GM19455 (cell line): ENCODE measurements at regions not wholly inside any gene's neighbourhood (a gene's known extent, or its start where the extent isn't known, plus 50 kb on each side); places are given as distances from the start of the nearest gene placed in this dataset.
"Not testable (repeated sequence)": the region's sequence is repeated elsewhere in the genome, so short reads cannot be mapped to it uniquely, and the experiment has no call there.

ENCODE experiments used
- ATAC-seq: cut with Tn5 transposase; IDR thresholded peaks from one replicate; pipeline ENCODE4 v1.9.1; 2021; ENCODE audit not compliant: unreplicated experiment

DNA sequence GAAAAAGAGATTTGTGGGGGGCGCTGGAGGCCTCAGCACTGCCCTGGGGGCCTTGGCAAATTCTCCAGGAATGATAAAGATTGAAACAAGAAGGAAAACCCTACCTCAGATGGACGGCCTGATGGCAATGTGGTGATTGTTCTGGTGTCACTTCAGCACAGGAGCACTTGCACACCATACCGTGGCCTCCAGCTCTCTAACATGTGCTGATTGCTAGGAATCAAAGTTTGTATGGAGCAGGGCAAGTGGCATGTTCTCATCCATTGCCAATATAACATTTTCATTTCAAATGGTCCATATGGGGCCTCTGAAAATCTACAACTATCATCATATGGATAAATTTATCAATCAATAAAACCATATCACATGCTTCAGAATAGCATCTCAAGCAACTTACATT is 253.0 kb downstream of the DEPDC1B start:
- no peak for ATAC-seq

DNA sequence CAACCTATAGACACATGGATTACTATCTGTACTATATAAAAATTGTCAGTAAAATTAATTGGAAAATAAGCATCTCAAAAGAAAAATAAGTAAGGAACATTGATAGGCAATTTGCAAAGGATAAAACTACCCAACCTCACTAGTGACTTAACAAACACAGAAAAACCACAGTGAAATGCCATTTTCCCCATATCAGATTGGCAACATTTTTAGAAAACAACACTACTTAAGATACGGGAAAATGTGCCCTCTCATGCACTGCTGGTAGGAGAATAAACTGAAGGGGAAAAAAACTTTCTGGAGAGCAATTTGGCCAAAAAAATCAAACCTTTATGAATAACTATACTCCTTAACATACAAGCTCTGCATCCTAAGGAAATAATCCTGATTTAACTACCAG is 254.0 kb downstream of the DEPDC1B start:
- no peak for ATAC-seq

- no peak for ATAC-seq
These were observed 254.5 kb downstream of the DEPDC1B start for GRCh38 chr5:60445427-60445826.

- ATAC-seq = no peak
These were observed 255.2 kb downstream of the DEPDC1B start for GRCh38 chr5:60444661-60445360.

DNA sequence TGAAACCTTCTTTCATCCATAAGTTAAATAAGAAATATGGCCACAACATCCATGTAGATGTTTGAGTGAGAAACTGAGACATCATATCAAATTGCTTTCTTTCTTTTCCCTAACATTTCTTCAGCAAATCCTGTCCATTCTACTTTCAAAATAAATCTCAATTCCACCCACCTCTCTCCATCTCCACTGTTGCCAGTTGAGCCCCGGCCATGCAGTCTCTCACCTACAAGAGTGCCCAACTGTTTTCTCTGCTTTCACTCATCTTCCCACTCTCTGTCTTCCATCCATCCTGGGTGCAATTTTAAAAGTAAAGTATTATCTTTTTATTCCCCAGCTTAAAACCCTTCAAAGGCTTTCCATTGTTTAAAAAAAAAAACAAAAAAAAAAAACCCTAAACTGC is 260.4 kb downstream of the DEPDC1B start:
- no peak for ATAC-seq

GRCh38 chr5:60437308-60437707 is 262.7 kb downstream of the DEPDC1B start:
- peak; percentile 30 for ATAC-seq

DNA sequence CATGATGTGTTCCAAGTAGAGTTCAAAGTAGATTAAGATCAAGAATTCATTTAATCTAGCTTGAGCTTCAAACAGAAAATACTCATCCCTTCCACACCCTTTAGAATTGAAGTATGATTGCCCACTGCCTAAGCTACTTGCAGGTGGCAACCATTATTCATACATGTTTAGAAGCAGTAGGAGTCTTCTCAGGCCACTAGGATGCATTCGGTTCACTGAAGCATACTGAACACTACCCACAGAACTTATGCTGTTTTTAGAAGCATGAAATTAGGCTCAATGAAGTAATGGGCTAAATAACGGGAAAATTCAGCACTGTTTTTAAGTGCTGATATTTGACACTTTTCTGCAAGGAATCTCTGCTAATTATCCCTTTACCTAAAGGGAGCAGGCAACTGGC is 263.4 kb downstream of the DEPDC1B start:
- ATAC-seq = peak; percentile 66

DNA sequence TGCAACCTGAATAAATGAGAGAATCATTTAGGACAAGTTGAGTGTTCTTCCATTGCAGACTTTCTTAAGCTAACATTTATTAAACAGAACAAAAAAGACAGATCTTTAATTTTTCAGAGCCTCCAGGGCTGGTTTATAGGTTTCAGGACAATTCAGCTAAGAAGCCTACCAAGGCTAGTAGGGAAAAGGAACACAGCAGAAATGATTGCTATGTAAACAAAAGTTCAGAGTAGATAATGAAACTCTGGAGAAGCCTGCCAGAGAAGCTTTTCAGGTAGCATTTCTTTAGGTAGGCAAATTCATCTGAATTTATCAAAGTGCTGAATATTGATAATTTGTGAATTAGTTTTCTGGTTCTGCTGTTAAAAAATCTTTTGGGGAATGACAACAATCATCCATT is 264.2 kb downstream of the DEPDC1B start:
- no peak for ATAC-seq

DNA sequence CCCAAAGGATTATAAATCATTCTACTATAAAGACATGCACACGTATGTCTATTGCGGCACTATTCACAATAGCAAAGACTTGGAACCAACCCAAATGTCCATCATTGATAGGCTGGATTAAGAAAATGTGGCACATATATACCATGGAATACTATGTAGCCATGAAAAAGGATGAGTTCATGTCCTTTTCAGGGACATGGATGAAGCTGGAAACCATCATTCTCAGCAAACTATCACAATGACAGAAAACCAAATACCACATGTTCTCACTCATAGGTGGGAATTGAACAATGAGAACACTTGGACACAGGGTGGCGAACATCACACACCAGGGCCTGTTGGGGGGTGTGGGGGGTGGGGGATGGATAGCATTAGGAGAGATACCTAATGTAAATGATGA is 273.8 kb downstream of the DEPDC1B start:
- not testable (repeated sequence) for ATAC-seq

DNA sequence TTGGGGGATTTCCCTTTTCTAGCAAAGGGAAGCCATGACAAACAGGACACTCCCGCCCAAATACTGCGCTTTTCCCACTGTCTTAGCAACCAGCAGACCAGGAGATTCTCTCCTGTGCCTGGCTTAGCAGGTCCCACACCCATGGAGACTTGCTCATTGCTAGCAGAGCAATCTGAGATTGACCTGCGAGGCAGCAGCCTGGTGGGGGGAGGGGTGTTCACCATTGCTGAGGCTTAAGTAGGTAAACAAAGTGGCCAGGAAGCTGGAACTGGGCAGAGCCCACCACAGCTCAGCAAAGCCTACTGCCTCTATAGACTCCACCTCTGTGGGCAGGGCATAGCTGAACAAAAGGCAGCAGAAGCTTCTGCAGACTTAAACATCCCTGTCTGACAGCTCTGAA is 279.2 kb downstream of the DEPDC1B start:
- ATAC-seq = not testable (repeated sequence)

- no peak for ATAC-seq
These were observed 282.3 kb downstream of the DEPDC1B start for GRCh38 chr5:60417500-60418181.

GRCh38 chr5:60415443-60415842 is 284.5 kb downstream of the DEPDC1B start:
- no peak for ATAC-seq

DNA sequence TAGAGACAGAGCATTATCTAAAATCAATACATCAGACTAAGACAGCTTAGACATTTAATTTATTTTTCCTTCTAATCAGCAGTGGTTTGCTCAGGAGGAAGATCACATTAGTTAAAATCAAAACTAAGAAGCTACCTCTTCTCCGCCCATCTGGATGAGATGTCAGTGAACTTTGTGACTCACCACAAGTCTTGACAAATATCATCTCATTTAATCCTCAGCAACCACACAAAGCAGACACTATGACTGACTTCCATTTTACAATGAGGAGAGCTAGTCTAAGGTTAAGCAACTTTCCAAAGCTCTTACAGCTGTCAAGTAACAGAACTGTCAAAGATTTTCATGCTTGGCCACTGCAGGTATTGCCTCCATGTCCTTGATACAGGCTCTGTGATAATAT is 289.5 kb downstream of the DEPDC1B start:
- no peak for ATAC-seq

DNA sequence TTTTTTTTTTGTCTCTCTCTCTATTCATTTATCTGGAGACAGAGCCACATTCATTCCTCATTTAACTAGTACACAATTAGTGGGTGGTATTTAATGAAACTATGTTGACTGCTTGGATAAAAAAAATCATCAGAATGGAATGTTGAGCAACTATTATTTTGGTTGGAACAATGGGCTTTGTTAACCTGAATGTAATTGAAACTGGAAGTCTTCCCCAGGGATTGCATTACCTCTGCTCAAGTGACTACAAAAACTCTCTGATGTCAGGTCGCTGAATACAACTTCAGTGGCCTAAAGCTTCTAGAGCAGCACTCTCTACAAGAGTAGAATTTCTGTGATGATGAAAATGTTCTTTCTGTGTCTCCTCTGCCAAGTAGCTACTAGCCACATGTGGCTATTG is 295.8 kb downstream of the DEPDC1B start:
- no peak for ATAC-seq

DNA sequence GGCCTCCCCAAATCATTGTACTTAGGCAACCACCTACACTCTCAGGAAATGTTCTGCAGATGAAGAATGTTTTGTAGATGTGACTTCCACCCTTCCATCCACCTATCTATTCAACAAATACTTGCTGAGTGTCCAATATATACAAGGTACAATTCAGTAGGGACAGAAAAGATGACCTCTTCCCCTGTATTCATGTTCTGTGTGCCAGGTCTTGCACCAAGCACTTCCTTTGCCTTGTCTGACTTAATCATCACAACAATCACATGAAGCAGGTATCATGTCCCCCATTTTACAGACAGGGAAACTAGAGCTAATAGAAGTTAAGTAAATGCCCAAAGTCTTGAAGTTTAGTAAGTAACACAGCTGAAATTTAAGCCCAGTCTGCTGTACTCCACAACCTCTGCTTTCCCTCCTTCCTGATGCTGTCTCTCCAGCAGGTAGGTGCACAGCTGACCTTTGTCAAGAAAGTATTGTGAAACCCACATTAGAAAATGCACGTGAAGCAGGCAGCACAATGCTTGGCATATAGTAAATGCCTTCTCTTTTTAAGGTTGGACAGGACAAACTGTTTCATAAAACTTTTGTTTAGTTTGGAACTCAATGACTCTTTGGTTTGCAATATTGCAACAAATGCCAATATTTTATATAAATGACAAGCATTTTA is 296.5 kb downstream of the DEPDC1B start:
- no peak for ATAC-seq

DNA sequence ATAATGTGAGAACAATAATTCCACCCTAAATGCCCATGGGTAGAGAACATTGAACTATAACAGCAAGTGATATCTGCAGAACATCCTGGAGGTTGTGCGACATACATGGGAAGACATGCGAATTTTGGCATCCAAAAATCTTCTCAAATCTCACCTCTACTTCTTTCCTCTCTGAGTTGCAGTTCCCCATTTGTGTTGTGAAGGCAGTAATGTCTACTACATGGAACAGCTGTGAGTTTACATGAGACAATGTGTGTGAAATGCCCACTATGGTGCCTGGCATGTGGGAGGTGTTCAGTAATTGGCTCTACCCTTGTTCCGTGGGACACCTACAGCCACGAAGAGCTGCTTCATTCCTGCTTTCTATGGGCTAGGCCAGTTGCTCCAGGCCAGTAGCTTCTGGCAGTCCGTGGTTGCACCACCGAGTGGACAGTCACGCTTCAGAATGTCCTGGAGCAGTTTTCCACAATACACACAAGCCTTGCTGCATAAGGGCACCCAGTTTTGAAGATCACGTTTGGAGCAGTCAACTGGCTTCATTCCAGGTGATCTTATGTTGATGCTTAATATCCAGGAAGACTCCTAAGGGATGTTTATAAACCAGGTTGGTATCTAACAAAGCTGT is 297.7 kb downstream of the DEPDC1B start:
- no peak for ATAC-seq

GRCh38 chr5:60401526-60401925 is 298.4 kb downstream of the DEPDC1B start:
- no peak for ATAC-seq

- ATAC-seq = no peak
These were observed 300.5 kb downstream of the DEPDC1B start for GRCh38 chr5:60399507-60399906.

- ATAC-seq = no peak
These were observed 304.1 kb downstream of the DEPDC1B start for GRCh38 chr5:60395712-60396329.

GRCh38 chr5:60387051-60387440 is 312.9 kb downstream of the DEPDC1B start:
- no peak for ATAC-seq

- ATAC-seq = no peak
These were observed 313.4 kb downstream of the DEPDC1B start for GRCh38 chr5:60386436-60387050.
